HG03025 (cell line): ENCODE measurements at regions not wholly inside any gene's neighbourhood (a gene's known extent, or its start where the extent isn't known, plus 50 kb on each side); places are given as distances from the start of the nearest gene placed in this dataset.

Experiments
- ATAC-seq: cut with Tn5 transposase; IDR thresholded peaks from one replicate; pipeline ENCODE4 v1.9.1; 2021; ENCODE audit warnings: mild to moderate bottlenecking, moderate library complexity; ENCODE audit not compliant: unreplicated experiment, low FRiP score

DNA sequence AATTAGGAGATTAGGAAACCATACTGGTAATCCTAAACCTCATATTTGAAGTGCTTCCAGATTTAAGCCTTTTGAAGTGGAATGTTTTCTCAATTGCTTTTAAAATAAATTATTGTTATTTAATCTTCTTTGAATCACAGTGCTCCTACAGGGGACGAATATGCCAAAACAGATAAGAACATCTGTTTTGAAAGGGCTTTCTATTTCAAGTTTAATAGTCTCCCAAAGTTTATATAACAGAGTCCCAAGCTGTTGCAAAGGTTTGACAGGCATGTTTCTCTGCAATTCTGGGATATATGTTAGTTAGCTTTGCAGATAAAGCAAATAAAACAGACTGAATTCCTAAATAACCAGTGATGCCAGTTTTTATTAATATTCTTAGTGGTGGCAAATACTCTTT, 803.7 kb downstream of the TLE4 start:
- ATAC-seq = no peak

DNA sequence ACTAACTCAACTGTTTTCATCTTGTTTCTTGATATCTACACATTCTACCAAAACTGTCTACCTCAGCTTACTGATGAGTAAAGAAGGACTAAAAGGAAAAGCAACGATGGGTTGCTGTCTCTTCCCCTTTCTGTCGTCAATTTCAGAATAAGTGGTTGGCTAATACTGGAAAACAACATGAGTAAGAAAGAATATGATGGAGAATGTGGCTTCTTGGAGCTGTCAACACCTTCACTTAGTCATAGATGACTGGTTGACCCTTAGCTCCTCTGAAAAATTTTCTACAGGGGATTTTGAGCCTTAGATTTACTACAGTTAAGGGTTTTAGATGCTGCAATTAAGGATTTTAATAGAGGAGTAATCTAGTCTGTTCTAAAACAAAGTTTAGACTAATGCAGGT, 797.9 kb downstream of the TLE4 start:
- no peak for ATAC-seq

DNA sequence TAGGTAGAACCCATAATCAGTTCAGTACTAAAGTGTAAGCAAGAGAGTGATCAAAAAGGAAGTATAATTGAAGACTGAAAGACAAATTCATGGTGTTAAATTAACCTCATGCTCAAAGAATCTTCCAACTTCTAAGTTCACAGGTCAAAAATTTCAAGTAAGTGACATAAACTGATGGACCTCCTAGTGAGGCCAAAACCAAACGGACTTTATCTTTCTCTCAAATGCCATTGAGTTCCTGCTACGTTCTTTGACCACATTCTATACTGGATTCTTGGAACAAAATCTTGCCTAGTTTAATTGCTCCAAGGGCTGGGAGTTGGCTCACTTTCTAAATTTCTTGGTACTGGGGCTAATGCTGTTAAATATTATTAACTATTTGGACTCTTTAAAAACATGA, 794.9 kb downstream of the TLE4 start:
- ATAC-seq = no peak

DNA sequence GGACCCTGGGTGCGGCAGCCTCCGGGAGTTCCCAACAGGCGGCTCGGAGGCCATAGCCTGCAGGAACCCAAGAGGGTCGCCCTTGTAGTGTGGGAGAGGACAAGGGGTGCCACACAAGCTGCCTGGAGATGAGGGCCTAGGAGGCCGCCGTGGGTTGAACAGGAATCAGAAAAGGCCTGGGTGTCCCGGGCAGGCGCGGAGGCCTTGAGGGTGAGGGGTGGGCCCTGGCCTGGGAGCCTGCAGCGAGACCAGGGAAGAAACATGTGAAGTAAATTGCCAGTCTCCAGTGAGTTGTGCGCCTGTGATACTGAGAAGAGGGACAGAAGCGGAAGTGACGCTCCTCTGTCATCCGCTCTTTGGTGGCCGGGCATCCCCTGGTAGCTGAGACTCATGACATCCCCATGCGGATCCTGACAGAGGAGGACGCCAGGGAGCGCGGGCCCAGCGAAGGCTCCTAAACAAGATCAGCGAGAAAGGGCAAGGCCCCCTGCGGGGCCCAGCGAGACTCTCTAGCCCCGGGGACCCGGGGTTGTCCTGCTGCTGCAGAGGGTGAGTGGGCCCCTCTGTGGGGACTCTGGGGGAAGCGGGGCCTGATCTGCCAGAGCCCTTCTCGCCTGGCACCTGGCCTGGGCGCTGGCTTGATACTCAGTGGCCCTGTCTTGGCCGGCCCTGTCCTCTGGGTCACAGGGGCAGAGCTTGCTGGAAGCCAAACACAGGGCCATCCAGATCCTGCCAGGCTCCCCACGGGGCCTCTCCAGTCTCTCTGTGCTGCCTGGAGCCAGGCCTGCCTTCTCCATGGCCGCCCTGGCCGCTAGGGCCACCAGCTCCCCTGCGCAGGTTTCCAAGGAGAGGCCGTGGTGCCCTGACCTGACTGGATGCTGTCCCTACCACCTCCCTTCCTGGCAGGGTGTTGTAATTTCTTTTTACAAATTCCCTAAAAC, 788.4 kb downstream of the TLE4 start:
- ATAC-seq = no peak

DNA sequence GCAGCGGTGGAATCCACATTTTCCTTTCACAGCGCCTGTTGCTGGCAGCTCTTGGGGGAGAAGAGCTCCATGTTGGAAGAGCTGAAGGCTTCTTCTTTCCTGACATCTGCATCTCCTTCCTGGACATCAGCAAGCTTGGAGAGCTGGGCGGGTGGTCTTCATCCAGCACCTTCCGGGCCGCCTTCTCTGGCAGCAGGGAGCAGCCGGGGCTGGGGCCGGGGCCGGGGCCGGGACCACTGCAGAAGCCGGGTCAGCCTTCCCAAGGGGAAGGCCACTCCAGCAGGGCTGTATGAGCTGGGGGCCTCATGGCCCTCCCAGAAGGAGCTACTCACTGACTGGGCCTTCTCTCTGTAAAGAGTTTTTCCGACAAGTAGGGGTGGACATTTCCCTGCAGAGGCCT, 787.5 kb downstream of the TLE4 start:
- ATAC-seq = no peak

DNA sequence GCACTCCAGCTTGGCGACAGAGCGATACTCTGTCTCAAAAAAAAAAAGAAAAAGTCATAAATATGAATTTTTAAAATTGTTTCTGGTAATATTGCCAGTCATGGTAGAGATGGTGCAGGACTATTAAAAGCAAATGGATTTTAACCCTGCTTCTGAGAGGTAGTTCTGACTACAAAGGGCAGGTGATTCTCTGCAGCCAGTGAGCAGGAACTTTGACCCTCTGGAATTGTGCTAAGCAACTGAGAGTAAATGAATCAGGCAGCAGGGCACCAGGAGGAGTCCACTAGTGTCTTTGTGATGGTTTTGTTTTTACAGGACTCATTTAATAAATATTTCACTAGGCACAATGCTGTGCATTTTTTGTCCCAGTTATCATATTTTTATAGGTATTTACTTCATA, 781.2 kb downstream of the TLE4 start:
- no peak for ATAC-seq

DNA sequence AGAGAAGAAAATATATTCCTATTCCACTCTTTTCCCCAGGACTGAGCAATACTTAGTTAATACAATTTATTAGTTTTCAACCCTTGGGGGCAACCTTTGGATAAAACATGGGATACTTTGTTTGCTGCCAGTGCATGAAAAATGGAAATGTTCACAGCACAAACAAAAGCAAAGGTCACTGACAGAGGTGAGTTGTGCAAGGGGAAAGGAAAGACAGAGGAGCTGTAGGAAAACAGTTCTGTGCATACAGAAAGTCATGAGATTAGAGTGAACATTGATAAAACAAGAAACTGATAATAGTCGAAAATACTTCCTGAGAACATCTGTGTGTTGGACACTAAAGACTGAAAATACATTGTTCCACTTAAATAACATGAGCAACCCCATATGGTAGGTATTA, 779.8 kb downstream of the TLE4 start:
- ATAC-seq = no peak

DNA sequence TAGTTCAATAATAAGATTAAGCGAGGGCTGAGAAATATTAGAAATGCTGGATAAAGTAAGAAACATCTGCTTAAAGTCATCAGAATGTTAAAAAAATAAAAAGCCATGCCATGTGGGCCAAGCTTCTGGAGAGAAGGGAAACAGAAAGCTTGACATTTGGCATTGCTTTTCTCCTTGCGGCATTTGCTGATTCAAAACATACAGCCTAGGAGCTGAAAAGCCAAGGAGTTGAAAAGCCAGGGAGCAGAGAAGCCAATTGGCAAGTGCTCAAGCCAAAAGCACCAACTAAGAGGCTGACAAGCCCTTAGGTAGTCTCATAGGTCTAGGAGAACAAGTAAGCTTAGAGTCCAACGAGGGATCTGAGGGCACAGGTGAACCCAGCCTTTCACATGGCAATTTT, 754.3 kb downstream of the TLE4 start:
- no peak for ATAC-seq

DNA sequence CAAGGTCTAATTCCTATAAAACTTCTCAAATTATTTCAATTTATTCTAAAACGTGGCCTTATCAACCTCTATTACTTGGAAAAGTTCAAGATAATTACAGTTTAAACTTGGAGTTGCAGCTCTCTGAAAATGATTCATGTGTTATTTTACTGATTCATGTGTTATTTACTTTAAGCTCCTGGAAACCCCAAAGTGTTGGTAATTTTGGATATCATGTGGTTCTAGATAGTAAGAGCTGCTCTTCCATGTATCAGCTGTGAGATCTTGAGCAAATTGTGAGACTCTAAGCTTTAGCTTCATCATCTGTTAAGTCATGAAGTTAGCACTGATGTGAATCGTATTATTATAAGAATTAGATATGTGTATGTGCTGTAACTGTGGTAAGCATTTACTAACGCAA, 749.2 kb downstream of the TLE4 start:
- no peak for ATAC-seq

DNA sequence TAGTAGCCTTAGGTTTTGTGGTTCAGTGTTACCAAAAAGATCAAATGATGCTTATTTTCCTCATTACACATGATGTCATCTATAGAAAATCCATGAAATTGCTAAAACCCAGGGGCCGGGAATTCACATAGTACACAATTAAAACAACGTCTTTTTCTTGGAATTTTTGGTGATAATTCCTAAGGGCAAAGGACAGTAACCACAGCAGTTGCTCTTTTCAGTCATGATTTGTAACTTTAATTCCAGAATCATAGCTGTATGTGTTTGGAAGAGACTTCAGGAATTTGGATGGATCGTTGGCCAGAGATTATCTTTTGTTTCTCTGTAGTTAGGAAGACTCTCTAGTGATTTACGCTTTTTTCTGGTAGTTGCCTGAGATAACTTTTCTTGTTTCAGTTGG, 748.7 kb downstream of the TLE4 start:
- ATAC-seq = no peak

DNA sequence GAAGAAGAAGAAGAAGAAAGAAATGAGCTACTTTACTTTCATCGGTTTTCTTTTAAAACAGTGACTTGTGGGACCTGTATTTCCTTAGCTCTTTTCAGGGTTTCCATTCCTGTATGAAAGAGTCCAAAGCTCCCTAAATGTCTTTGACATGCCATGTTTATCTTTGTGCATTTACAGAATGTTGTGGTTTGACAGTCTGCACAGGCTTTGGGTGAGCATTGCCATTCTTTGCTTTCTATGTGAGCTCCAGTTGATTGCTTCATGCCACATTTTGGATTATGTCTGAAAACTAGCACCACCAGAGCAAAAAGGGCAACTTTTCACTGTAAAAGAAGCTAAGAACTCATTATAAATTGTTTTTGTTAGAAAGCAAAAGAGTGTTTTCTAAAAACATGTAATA, 733.4 kb downstream of the TLE4 start:
- ATAC-seq = no peak

DNA sequence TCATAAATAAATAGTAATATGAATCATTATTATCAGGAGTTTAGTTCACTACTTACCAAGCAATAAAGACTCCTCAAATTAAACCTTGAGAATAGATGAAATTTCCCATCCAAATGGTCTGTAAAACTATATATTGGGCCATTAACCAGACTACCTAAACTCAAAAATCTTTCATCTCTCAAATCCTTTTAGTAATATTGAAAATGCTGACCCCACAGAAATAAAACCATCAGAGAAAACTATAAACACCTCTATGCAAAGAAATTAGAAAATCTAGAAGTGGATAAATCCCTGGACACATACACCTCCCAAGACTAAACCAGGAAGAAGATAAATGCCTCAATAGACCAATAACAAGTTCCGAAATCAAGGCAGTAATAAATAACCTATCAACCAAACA, 723.2 kb downstream of the TLE4 start:
- ATAC-seq = no peak

DNA sequence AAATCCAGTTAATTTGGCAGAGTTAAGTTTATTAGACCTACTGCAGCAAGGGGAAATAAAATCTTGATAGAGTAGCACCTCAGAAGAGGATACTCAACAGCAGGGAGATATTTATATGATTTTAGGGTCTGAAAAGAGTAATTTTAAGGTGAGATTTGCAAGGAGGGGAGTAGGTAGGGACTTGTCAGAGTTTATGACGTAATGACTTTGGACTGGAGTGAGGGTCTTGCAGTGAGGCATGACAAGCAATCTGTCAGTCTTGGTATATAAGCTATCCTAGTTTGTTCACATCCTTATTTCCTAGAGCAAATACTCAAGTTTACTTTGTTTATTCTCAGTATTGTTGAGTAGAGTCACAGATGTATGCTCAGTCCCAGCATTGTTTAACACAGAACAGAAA, 722.6 kb downstream of the TLE4 start:
- no peak for ATAC-seq

DNA sequence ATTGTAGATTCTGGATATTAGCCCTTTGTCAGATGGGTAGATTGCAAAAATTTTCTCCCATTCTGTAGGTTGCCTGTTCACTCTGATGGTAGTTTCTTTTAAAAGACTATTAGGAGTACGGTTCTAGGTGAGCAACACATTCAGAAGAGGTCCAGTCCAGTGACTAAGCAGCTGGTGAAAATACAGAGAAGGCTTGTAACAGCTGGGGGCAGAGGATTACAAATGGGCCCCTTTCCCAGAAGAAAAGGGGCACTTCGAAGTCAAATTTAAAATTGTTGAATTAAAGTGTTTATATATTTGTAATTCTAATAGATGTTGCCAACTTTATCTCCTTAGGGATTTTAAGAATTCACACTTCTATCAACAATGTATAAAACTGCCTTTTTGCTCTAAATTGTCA, 720.5 kb downstream of the TLE4 start:
- no peak for ATAC-seq

DNA sequence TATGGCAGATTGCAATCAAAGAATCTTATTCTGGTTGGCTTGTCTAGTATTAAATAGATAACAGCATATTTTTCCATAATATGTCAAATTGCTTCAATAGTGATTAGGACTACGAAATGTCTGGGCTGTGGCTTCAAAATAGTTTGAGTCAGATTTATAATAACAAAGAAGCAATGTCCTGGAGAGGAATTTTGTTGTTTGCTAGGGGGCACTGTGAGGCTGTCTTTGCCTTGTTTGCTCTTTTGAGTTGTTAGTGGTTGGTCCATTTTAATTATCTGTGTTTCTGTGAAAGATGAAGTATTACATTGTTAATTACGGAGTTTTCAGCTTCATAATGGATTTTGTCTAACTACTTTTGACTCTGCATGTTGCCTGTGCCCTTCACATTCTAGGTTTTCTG, 713.6 kb downstream of the TLE4 start:
- ATAC-seq = no peak

DNA sequence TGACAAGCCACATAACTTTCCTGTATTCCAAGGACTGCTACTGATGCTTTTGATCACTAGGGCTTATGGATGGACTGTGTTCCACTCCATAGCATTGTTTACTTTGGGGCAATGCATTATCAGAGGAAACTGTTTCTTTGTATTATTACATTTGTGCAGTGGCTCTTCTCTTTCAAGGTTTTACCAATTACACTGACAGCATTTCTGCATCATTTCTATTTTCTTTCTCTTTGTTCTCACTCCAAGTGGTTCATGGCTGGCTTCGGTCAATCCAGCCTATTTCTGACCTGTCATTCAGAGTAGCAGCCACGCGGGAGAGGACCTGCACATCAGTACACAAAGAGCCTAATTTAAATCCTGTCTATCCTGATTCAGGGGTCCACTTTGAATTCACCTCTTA, 711.0 kb downstream of the TLE4 start:
- no peak for ATAC-seq

DNA sequence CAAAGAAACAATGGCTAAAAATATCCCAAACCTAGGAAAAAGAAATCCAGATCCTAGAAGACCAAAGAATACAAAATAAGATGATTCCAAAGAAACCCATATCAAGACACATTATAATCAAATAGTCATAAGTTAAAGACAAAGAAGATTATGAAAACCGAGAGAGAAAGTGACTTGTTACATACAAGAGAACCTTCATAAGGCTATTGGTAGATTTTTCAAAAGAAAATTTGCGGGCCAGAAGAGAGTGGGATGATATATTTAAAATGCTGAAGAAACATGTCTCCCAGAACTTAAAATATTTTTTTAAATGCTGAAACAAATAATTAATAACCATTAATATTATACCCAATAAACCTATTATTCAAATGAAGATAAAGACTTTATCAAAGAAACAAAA, 687.3 kb downstream of the TLE4 start:
- ATAC-seq = no peak

DNA sequence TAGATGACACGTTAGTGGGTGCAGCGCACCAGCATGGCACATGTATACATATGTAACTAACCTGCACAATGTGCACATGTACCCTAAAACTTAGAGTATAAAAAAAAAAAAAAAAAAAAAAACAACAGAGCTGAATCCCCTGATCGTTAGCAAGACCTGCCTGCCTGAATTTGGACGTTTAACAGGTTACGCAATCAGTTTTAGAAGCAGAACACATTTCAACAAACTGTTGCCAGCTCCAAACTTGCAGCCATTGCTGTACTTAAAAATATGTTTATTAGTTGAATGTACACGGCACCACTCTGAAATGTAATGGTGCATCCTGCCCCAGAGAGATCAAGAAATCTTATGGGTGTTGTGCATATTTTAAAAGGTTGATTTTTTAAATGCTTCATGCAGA, 680.0 kb downstream of the TLE4 start:
- ATAC-seq = no peak

DNA sequence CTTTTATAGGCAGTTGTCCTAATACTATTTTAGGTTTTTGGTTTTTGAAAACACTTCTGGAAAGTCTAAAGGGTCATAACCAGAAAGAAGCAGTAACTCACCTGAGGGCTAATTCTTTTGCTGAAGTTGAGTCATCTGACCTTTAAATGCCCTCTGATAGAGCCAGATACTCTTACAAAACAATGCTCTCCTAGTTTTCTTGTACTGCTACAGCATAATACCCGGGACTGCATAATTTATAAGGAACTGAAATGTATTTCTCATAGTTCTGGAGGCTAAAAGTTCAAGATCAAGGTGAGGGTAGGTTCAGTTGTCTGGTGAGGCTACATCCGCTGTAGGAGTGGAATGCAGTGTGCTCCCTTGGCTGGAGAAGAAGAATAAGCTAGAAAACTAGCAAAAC, 670.3 kb downstream of the TLE4 start:
- ATAC-seq = no peak

DNA sequence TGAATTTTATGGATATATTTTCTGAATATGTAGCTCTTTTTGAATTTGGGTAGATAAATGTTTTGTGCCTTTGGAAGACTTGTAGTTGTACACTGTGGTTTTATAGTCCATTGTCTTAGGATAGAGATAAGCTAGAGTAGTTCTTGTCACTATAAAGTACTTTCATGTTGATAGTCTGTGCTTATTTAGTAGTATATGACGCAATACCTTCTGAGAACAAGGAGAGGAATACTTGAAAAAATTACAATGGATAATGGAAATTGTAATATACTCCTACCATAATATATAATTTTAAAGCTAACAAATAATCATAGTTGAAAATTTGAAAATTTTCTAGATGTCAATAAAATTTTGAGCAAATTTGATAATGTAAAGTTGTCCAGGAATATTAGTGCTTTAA, 664.0 kb downstream of the TLE4 start:
- no peak for ATAC-seq

DNA sequence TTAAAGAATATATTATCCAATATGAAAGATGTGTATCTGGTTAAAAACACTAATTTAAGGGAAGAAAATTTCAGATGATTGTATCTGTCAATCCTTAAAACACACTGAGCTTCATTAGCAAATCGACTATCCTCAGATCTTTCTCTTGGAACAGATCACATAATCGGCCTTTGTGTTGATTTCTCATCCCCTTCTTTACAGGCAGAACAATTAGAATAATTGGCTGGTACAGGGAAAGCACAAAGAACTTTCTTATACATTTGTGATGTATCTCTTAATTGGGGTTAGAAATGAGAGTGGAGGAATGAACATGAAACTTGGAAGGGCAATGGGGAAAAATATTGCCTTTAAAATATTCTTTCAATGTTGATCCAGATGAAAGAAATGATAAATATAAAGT, 662.1 kb downstream of the TLE4 start:
- ATAC-seq = no peak

DNA sequence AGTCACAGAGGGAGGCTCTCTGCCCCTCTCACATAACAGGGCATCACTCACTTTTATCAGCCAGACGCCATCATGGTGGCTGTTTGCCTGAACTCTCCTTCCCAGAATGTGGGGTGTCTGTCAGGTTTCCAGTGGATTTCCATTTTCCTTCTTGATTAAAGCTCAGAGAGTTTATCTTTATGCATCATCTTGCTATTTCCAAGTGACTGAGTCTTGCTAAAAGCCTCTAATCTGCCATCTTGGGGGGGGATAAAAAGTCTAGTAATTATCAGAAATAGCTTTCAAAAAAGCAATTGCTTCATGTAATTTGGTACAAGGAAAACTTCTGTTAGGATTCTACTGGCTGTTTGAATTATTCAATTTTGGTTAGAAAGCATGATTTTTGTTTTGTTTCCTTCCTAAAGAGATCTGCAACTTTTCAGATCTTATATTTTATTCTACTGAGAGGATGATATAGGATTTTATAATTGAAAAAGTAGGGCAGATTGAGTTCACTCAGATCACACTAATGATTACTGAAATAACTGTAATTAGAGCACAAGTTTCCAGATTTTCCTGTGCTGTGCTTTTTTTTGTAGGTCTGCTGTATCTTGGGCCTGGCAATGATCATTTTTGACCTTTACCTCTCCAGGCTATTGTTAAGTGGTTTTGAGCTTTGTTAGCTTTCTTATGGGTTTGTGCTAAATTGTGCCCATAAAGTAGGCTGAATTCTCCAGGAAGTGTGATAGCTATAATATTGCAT, 661.5 kb downstream of the TLE4 start:
- no peak for ATAC-seq
